ENCODE measurements at regions not wholly inside any gene's neighbourhood (a gene's known extent, or its start where the extent isn't known, plus 50 kb on each side); places are given as distances from the start of the nearest gene placed in this dataset.
"Not testable (repeated sequence)": the region's sequence is repeated elsewhere in the genome, so short reads cannot be mapped to it uniquely, and the experiment has no call there.

- Histone ChIP-seq H3K4me1 (no peaks in the 10 kb centered on the region), H3K27me3 (no peaks in the 10 kb centered on the region), H3K27ac (no peak overlapping the region), H3K4me3 (no peak overlapping the region), H3K9me3 (no peaks in the 10 kb centered on the region), H3K36me3 (no peaks in the 10 kb centered on the region)
- ATAC-seq (no peak), DNase-seq (no peak)
- intact Hi-C loops (cut with DNase I) = no loop called here
- TF ChIP-seq CTCF (IDR thresholded peaks at IDR 0.05) = no peak
These were observed 92.9 kb downstream of the XRCC2 start for GRCh38 chr7:152583006-152583405.

GRCh38 chr7:152579070-152579469 is 96.9 kb downstream of the XRCC2 start:
- Histone ChIP-seq H3K4me1 (no peaks in the 10 kb centered on the region), H3K9me3 (no peaks in the 10 kb centered on the region), H3K4me3 (no peak overlapping the region), H3K27me3 (no peaks in the 10 kb centered on the region), H3K36me3 (no peaks in the 10 kb centered on the region), H3K27ac (no peak overlapping the region)
- ATAC-seq (no peak), DNase-seq (no peak)
- intact Hi-C loops (cut with DNase I) = no loop called here
- TF ChIP-seq CTCF (IDR thresholded peaks at IDR 0.05) = no peak

GRCh38 chr7:152577339-152577738 is 98.6 kb downstream of the XRCC2 start:
- TF ChIP-seq CTCF (IDR thresholded peaks at IDR 0.05) = no peak
- Histone ChIP-seq H3K27me3 (no peaks in the 10 kb centered on the region), H3K9me3 (no peaks in the 10 kb centered on the region), H3K36me3 (no peaks in the 10 kb centered on the region), H3K27ac (no peak overlapping the region), H3K4me1 (no peaks in the 10 kb centered on the region), H3K4me3 (no peak overlapping the region)
- intact Hi-C loops (cut with DNase I) = no loop called here
- no peak for ATAC-seq
- DNase-seq = no peak

- DNase-seq (no peak), ATAC-seq (no peak)
- H3K4me3 ChIP-seq = no peak overlapping the region
- no peaks in the 10 kb centered on the region for H3K36me3 ChIP-seq
- H3K27me3 ChIP-seq = no peaks in the 10 kb centered on the region
- intact Hi-C loops (cut with DNase I) = no loop called here
- no peak overlapping the region for H3K27ac ChIP-seq
- no peaks in the 10 kb centered on the region for H3K4me1 ChIP-seq
- no peaks in the 10 kb centered on the region for H3K9me3 ChIP-seq
- no peak for TF ChIP-seq CTCF (IDR thresholded peaks at IDR 0.05)
These were observed 100.9 kb downstream of the XRCC2 start for GRCh38 chr7:152574892-152575548.

GRCh38 chr7:152573186-152573585 is 102.8 kb downstream of the XRCC2 start:
- ATAC-seq; H3K9me3 ChIP-seq; H3K27me3 ChIP-seq; H3K36me3 ChIP-seq; H3K27ac ChIP-seq; intact Hi-C loops (cut with DNase I); H3K4me1 ChIP-seq; DNase-seq; H3K4me3 ChIP-seq: not testable (repeated sequence)

GRCh38 chr7:152572101-152572500 is 103.8 kb downstream of the XRCC2 start:
- DNase-seq = no peak
- no peak overlapping the region for H3K4me3 ChIP-seq
- H3K36me3 ChIP-seq = no peaks in the 10 kb centered on the region
- no peaks in the 10 kb centered on the region for H3K9me3 ChIP-seq
- H3K27ac ChIP-seq = no peak overlapping the region
- H3K4me1 ChIP-seq = no peaks in the 10 kb centered on the region
- no peaks in the 10 kb centered on the region for H3K27me3 ChIP-seq
- no peak for ATAC-seq
- intact Hi-C loops (cut with DNase I) = no loop called here
- TF ChIP-seq CTCF (IDR thresholded peaks at IDR 0.05) = no peak

All from left lung (tissue), 4 donors.